Type B pancreatic cell (in vitro differentiated cells): ENCODE measurements at regions not wholly inside any gene's neighbourhood (a gene's known extent, or its start where the extent isn't known, plus 50 kb on each side); places are given as distances from the start of the nearest gene placed in this dataset.
A peak's percentile ranks its signal among the peaks of the same experiment; 100 is the strongest.
"Not testable (repeated sequence)": the region's sequence is repeated elsewhere in the genome, so short reads cannot be mapped to it uniquely, and the experiment has no call there.

ENCODE experiments used
- DNase-seq: peaks from one replicate; pipeline ENCODE4 v3.0.0; 2021; ENCODE audit warnings: mixed read lengths; ENCODE audit not compliant: unreplicated experiment; ENCODE audit errors: extremely low spot score
- H3K27ac Mint-ChIP-seq: 2 replicates; pipeline ENCODE4 v1.8.0; 2021; ENCODE audit warnings: mild to moderate bottlenecking, mixed read lengths
- H3K27me3 Mint-ChIP-seq: 2 replicates; pipeline ENCODE4 v1.8.0; 2021; ENCODE audit warnings: mixed read lengths
- H3K36me3 Mint-ChIP-seq: 2 replicates; pipeline ENCODE4 v1.8.0; 2021; ENCODE audit warnings: mixed read lengths
- H3K4me1 Mint-ChIP-seq: one replicate; pipeline ENCODE4 v1.8.0; 2021; ENCODE audit warnings: mixed read lengths; ENCODE audit not compliant: unreplicated experiment
- H3K4me3 Mint-ChIP-seq: 2 replicates; pipeline ENCODE4 v1.8.0; 2021; ENCODE audit warnings: mild to moderate bottlenecking, mixed read lengths
- H3K9me3 Mint-ChIP-seq: 2 replicates; pipeline ENCODE4 v1.8.0; 2021; ENCODE audit warnings: mixed read lengths
- TF ChIP-seq, protein P1 (sequence below): fragments of 200-600 bp; sonication (generic); conservative IDR thresholded peaks from 2 replicates; pipeline ENCODE4 v1.5.0; 2021; ENCODE audit warnings: antibody characterized with exemption, mild to moderate bottlenecking

DNA sequence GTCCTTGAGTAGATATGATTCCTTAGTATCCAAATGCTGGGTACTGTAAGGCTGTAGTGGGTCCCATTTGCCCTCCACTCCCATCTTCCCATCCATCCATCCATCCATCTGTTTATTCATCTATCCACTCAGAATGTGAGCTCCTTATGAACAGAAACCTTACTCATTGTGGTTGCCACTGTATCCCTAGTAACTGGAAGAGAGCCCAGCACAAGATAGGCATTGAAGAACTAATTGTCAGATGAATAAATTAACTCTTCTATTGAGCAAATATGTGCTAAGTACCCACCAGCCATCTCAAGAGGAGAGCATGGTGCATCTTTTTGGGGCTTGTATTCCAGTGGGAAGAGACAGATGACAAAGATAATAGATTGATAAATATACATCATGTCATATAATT, 86.4 kb upstream of the SEZ6L start:
- Mint-ChIP-seq H3K27ac (no peak overlapping the region), H3K9me3 (no peaks in the 10 kb centered on the region), H3K4me3 (no peak overlapping the region), H3K27me3 (no peaks in the 10 kb centered on the region), H3K4me1 (no peaks in the 10 kb centered on the region), H3K36me3 (no peaks in the 10 kb centered on the region)
- no peak for DNase-seq
- TF ChIP-seq, protein P1, sequence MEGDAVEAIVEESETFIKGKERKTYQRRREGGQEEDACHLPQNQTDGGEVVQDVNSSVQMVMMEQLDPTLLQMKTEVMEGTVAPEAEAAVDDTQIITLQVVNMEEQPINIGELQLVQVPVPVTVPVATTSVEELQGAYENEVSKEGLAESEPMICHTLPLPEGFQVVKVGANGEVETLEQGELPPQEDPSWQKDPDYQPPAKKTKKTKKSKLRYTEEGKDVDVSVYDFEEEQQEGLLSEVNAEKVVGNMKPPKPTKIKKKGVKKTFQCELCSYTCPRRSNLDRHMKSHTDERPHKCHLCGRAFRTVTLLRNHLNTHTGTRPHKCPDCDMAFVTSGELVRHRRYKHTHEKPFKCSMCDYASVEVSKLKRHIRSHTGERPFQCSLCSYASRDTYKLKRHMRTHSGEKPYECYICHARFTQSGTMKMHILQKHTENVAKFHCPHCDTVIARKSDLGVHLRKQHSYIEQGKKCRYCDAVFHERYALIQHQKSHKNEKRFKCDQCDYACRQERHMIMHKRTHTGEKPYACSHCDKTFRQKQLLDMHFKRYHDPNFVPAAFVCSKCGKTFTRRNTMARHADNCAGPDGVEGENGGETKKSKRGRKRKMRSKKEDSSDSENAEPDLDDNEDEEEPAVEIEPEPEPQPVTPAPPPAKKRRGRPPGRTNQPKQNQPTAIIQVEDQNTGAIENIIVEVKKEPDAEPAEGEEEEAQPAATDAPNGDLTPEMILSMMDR, result no peak

- H3K4me1 Mint-ChIP-seq, result no peaks in the 10 kb centered on the region
- no peak overlapping the region for H3K27ac Mint-ChIP-seq
- no peaks in the 10 kb centered on the region for H3K36me3 Mint-ChIP-seq
- H3K9me3 Mint-ChIP-seq, result no peaks in the 10 kb centered on the region
- no peak overlapping the region for H3K4me3 Mint-ChIP-seq
- DNase-seq, result no peak
- peaks cover 13% of the 10 kb centered on the region for H3K27me3 Mint-ChIP-seq
- TF ChIP-seq, protein P1, result peak; percentile 21
Observed at GRCh38 chr22:26086359-26086758, 82.9 kb upstream of the SEZ6L start.

- no peaks in the 10 kb centered on the region for H3K36me3 Mint-ChIP-seq
- no peak overlapping the region for H3K4me3 Mint-ChIP-seq
Observed at GRCh38 chr22:26087816-26088215, 81.4 kb upstream of the SEZ6L start.

DNA sequence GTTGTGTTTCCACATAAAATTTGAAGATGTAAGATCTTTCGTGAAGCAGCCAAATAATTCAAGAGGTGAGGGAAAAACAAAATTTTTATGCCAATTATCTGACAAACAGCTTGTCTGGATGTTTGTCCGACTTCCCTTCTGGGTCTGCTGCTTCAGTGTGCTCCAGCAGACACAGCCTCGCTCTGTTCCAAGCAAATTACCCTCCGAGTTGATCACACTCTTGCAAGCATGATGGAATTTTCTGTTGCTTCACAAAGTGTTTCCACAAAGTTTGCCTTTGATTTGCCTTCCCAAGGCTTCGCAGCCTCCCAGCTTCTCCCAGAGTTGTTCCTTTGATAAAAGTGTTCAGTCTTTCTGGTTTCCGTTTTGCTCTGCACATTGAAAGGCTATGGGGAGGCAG, 78.4 kb upstream of the SEZ6L start:
- Mint-ChIP-seq H3K27me3 (peaks cover 24% of the 10 kb centered on the region), H3K36me3 (no peaks in the 10 kb centered on the region), H3K9me3 (no peaks in the 10 kb centered on the region), H3K27ac (no peak overlapping the region), H3K4me3 (no peak overlapping the region), H3K4me1 (no peaks in the 10 kb centered on the region)
- DNase-seq, result no peak
- TF ChIP-seq, protein P1, result no peak

More at GRCh38 chr22:26087816-26088215, 81.4 kb upstream of the SEZ6L start:
- H3K27me3 Mint-ChIP-seq, result peaks cover 24% of the 10 kb centered on the region
- H3K4me1 Mint-ChIP-seq, result no peaks in the 10 kb centered on the region
- DNase-seq, result no peak
- H3K27ac Mint-ChIP-seq, result no peak overlapping the region
- no peaks in the 10 kb centered on the region for H3K9me3 Mint-ChIP-seq
- TF ChIP-seq, protein P1, result no peak

DNA sequence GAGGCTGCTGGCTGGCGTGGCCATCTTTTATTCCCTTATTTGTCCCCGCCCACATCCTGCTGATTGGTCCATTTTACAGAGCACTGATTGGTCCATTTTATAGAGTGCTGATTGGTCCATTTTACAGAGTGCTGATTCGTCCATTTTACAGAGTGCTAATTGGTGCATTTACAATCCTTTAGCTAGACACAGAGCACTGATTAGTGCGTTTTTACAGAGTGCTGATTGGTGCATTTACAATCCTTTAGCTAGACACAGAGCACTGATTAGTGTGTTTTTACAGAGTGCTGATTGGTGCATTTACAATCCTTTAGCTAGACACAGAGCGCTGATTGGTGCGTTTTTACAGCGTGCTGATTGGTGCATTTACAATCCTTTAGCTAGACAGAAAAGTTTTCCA, 74.8 kb upstream of the SEZ6L start:
- not testable (repeated sequence) for H3K36me3 Mint-ChIP-seq, H3K27ac Mint-ChIP-seq, DNase-seq, H3K4me1 Mint-ChIP-seq, H3K9me3 Mint-ChIP-seq, H3K4me3 Mint-ChIP-seq
- peaks cover 25% of the 10 kb centered on the region for H3K27me3 Mint-ChIP-seq

DNA sequence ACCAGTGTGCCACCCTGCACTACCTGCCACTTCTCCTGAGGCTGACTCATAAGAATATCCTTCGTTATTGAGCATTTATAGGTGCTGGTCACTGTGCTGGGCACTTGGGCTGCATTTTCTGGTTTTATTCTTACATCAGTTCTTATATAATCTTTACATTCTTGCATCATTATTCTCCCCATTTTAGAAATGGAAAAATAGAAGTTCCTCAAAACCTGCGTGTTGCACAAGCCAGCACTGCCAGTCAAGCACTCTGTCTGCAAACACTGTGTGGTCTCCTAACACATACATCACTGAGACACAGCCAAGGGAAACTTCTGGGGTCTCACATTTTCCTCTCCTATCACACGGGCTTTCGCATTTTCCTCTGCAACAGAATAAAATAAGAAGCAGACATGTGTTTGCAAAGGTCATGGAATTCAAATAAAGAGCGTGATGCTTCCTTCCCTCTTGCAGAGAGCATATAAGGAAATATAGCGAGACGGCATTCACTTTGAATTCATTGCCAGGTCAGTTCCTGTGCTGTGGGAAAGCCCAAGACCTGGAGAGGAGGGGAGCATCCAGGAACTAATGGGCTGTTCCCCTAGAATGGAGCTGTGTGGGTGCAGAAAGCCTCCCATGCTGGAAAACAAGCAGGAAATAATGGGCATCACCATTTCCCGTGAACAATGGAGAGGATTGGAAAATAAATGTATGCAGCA, 73.9 kb upstream of the SEZ6L start:
- Mint-ChIP-seq H3K36me3 (no peaks in the 10 kb centered on the region), H3K27ac (no peak overlapping the region), H3K4me1 (no peaks in the 10 kb centered on the region), H3K9me3 (no peaks in the 10 kb centered on the region), H3K4me3 (no peak overlapping the region), H3K27me3 (peaks cover 22% of the 10 kb centered on the region)
- DNase-seq, result no peak
- TF ChIP-seq, protein P1, result no peak
